ENCODE measurements at regions not wholly inside any gene's neighbourhood (a gene's known extent, or its start where the extent isn't known, plus 50 kb on each side); places are given as distances from the start of the nearest gene placed in this dataset.

DNA sequence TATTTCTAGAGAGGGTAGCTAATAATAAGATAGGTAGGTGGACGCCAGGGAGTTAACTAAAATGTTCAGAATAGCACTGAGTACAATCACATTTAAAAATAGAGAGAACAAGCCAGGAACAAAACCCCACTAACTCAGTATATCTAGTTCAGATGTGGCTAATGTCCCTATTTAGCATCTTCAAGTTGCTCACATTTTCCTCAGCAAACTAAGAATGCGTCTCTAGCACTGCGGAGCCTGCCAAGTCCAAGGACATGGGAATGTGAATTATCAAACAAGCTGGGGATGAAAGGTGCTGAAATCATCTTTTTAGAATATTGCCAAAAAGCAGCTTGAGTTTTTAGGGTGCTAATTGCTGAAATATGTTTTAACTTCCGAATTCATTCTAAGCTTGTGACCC, 398.5 kb upstream of the FIGN start:
- H3K9me3 ChIP-seq: no peaks in the 10 kb centered on the region
- no peak for ATAC-seq
- WGBS, 2 donors (ENCODE audit: low coverage in 1 of 2): 24 to 35% methylated on average over 4 of the region's 4 CpGs
- H3K27ac ChIP-seq: peak overlapping the region in 2 of 4 donors; percentile 3 to 4
- TF ChIP-seq POLR2A (IDR thresholded peaks at IDR 0.05) (no peak), EP300 (IDR thresholded peaks at IDR 0.05) (no peak)
- TF ChIP-seq, protein P1, sequence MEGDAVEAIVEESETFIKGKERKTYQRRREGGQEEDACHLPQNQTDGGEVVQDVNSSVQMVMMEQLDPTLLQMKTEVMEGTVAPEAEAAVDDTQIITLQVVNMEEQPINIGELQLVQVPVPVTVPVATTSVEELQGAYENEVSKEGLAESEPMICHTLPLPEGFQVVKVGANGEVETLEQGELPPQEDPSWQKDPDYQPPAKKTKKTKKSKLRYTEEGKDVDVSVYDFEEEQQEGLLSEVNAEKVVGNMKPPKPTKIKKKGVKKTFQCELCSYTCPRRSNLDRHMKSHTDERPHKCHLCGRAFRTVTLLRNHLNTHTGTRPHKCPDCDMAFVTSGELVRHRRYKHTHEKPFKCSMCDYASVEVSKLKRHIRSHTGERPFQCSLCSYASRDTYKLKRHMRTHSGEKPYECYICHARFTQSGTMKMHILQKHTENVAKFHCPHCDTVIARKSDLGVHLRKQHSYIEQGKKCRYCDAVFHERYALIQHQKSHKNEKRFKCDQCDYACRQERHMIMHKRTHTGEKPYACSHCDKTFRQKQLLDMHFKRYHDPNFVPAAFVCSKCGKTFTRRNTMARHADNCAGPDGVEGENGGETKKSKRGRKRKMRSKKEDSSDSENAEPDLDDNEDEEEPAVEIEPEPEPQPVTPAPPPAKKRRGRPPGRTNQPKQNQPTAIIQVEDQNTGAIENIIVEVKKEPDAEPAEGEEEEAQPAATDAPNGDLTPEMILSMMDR (IDR thresholded peaks at IDR 0.05): no peak
- no peaks in the 10 kb centered on the region for H3K36me3 ChIP-seq
- no peak overlapping the region for H3K4me3 ChIP-seq
- no peaks in the 10 kb centered on the region for H3K27me3 ChIP-seq
- H3K4me1 ChIP-seq: peaks cover 0 to 9% (median 0%) of the 10 kb centered on the region in 3 donors

DNA sequence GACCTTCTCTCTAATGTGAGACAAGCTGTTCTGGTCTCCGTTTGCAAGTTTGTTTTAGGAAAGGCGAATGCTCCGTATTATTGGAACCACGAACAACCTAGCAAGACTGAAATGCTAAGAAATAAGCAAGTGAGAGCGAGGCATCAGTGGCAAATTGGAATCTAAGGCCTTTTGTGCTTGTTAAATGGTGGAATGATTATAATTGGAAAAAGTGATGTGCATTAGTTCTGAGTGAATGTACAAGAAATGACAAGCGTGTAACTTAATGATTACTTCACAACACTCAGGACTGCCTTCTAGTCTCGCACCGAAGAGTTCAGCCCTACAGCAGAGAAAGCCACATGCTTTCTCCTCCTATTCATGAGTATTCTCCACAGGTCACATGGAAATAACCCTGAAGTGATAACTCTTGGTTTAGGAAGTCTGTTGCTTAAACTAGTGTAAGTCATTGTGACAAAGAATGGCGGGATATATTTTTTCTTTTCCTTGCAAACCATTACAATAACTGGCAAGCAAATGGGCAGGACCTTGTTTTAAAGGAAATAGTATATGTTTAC, 392.2 kb upstream of the FIGN start:
- Histone ChIP-seq H3K27ac (peak overlapping the region in 2 of 4 donors; percentile 15 to 31), H3K4me3 (no peak overlapping the region), H3K9me3 (no peaks in the 10 kb centered on the region), H3K27me3 (no peaks in the 10 kb centered on the region), H3K4me1 (peaks cover 0 to 12% (median 0%) of the 10 kb centered on the region in 3 donors), H3K36me3 (no peaks in the 10 kb centered on the region)
- WGBS, 2 donors (ENCODE audit: low coverage in 1 of 2): 64 to 80% methylated on average over 7 to 9 of the region's 9 CpGs
- TF ChIP-seq, protein P1 (IDR thresholded peaks at IDR 0.05): no peak
- TF ChIP-seq POLR2AphosphoS5 (IDR thresholded peaks at IDR 0.05): no peak
- TF ChIP-seq POLR2A (IDR thresholded peaks at IDR 0.05): no peak
- no peak for TF ChIP-seq EP300 (IDR thresholded peaks at IDR 0.05)
- ATAC-seq: no peak

DNA sequence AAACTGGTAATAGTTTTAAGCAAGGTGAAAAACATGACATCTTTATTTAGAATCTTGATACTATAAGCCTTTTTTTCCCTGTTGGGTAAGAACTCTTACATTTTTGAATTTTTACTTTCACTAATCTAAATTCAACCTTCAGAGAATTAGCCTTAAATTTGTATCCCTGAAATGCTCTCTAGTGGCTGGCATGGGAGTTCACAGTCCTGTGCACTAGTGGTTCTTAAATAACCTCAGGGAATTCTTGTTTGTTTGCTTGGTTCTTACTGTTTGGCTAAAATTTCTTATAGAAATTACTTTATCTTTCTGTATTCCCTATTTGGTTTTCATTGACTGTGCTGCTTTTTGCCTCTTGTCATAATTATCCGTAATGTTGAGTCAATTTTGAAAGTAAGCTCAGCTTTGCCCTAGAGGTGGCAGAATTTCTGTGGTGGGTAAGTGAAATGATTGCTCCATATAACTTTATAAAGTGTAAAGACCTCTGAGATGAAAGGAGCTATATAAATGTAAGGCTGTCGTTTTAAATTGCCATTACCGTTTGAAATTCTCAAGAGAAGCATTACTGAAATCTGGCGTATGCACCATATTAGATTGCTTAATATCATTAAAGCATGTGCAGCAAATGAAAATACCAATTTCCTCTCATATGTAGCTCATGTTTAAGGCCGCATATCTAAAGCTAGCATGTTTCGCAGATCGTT, 391.3 kb upstream of the FIGN start:
- peak overlapping the region in 1 of 4 donors; percentile 15 for H3K27ac ChIP-seq
- TF ChIP-seq, protein P1 (IDR thresholded peaks at IDR 0.05): peak in 2 of 4 experiments; percentile 23 to 44
- TF ChIP-seq POLR2AphosphoS5 (IDR thresholded peaks at IDR 0.05): no peak
- ATAC-seq: no peak

DNA sequence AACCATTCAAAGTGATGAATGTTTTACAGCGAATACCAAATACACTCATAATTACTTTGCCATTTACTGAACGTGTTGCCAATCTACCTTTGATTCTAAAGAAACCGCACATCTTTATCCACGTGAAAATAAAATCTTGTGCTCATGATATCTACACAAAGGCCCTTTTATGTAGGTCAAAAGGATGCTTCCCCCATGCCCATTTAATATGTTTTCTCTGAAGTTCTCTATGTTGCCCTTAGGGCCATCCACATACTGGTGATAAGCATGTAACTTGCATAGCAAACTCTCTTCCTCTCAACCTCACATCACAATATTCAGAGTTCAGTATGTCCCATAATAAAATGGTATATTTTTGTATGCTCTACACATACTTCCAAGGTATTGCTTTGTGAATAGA, 380.0 kb upstream of the FIGN start:
- 66 to 71% methylated on average over 4 of the region's 4 CpGs for WGBS, 2 donors (ENCODE audit: low coverage in 1 of 2)
- H3K36me3 ChIP-seq: no peaks in the 10 kb centered on the region
- H3K27me3 ChIP-seq: no peaks in the 10 kb centered on the region
- H3K4me3 ChIP-seq: no peak overlapping the region
- H3K27ac ChIP-seq: no peak overlapping the region
- TF ChIP-seq POLR2AphosphoS5 (IDR thresholded peaks at IDR 0.05) (no peak), EP300 (IDR thresholded peaks at IDR 0.05) (no peak), POLR2A (IDR thresholded peaks at IDR 0.05) (no peak)
- TF ChIP-seq, protein P1 (IDR thresholded peaks at IDR 0.05): no peak
- H3K9me3 ChIP-seq: no peaks in the 10 kb centered on the region
- no peaks in the 10 kb centered on the region for H3K4me1 ChIP-seq
- ATAC-seq: no peak

More for the DNA sequence above, 391.3 kb upstream of the FIGN start:
- WGBS, 2 donors (ENCODE audit: low coverage in 1 of 2): 85 to 88% methylated on average over 7 of the region's 7 CpGs
- Histone ChIP-seq H3K36me3 (no peaks in the 10 kb centered on the region), H3K9me3 (no peaks in the 10 kb centered on the region), H3K27me3 (no peaks in the 10 kb centered on the region), H3K4me3 (no peak overlapping the region), H3K4me1 (peaks cover 0 to 12% (median 0%) of the 10 kb centered on the region in 3 donors)

DNA sequence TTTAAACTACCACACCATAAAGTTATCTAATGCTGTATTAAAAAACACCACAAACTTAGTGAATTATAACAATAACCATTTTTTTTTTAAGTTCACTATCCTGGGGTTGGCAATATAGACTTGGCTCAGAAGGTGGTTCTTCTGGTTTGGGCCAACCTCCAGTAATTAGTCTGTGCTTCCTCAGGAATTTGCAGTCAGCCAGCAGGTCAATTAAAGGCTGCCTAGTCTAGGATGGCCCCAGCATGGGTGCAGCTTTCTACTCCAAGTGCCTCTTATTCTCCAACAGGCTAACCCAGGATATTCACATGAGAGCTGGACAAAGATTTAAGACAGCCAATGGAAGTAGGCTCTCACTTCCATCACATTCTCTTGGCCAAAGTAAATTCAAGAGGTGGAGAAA, 379.1 kb upstream of the FIGN start:
- no peak overlapping the region for H3K27ac ChIP-seq
- H3K9me3 ChIP-seq: no peaks in the 10 kb centered on the region
- no peak overlapping the region for H3K4me3 ChIP-seq
- H3K36me3 ChIP-seq: no peaks in the 10 kb centered on the region
- no peaks in the 10 kb centered on the region for H3K27me3 ChIP-seq
- TF ChIP-seq POLR2A (IDR thresholded peaks at IDR 0.05): no peak
- TF ChIP-seq, protein P1 (IDR thresholded peaks at IDR 0.05): no peak
- TF ChIP-seq EP300 (IDR thresholded peaks at IDR 0.05): no peak
- TF ChIP-seq POLR2AphosphoS5 (IDR thresholded peaks at IDR 0.05): no peak
- no peaks in the 10 kb centered on the region for H3K4me1 ChIP-seq
- ATAC-seq: no peak

Measured in gastroesophageal sphincter (tissue), 4 donors.